ENCODE measurements at regions not wholly inside any gene's neighbourhood (a gene's known extent, or its start where the extent isn't known, plus 50 kb on each side); places are given as distances from the start of the nearest gene placed in this dataset.
"Not testable (repeated sequence)": the region's sequence is repeated elsewhere in the genome, so short reads cannot be mapped to it uniquely, and the experiment has no call there.

DNA sequence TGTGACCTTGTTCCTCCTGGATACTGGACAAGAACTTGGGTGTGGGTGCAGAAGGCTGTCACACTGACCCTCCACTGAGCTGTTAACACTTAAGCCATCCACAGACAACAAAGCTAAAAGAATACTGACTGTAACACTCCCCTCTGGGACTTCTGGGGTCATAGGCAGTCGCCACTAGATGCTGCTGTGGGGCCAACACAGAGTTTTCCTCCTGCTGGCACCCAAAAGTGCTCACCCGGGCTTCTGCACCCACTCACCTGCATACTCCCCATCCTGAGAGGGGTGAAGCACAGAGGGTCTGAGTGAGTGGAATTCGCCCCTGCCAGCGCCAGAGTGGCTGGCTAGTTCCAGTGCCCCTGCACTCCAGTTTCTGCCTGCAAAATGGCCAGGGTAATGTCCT is 422.4 kb upstream of the LMO3 start:
- no peaks in the 10 kb centered on the region for H3K27me3 ChIP-seq (ENCODE audit: control insufficient read depth, insufficient read depth, low read length, poor library complexity, severe bottlenecking)
- H3K4me3 ChIP-seq (ENCODE audit: low read length), result no peak overlapping the region
- TF ChIP-seq, protein P1, sequence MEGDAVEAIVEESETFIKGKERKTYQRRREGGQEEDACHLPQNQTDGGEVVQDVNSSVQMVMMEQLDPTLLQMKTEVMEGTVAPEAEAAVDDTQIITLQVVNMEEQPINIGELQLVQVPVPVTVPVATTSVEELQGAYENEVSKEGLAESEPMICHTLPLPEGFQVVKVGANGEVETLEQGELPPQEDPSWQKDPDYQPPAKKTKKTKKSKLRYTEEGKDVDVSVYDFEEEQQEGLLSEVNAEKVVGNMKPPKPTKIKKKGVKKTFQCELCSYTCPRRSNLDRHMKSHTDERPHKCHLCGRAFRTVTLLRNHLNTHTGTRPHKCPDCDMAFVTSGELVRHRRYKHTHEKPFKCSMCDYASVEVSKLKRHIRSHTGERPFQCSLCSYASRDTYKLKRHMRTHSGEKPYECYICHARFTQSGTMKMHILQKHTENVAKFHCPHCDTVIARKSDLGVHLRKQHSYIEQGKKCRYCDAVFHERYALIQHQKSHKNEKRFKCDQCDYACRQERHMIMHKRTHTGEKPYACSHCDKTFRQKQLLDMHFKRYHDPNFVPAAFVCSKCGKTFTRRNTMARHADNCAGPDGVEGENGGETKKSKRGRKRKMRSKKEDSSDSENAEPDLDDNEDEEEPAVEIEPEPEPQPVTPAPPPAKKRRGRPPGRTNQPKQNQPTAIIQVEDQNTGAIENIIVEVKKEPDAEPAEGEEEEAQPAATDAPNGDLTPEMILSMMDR (conservative IDR thresholded peaks at IDR 0.05), result peak; percentile 83
- Mint-ChIP-seq H3K9me3 (peaks cover 18% of the 10 kb centered on the region), H3K27me3 (ENCODE audit: insufficient read depth) (no peaks in the 10 kb centered on the region), H3K4me3 (no peak overlapping the region), H3K4me1 (peaks cover 47% of the 10 kb centered on the region), H3K27ac (no peak overlapping the region), H3K36me3 (ENCODE audit: low read depth) (peaks cover 10% of the 10 kb centered on the region)
- H3K27ac ChIP-seq (ENCODE audit: low read depth, low read length), result no peak overlapping the region
- no peaks in the 10 kb centered on the region for H3K36me3 ChIP-seq (ENCODE audit: control insufficient read depth, insufficient read depth, low read length)
- H3K4me1 ChIP-seq (ENCODE audit: control insufficient read depth, insufficient read depth, low read length), result peaks cover 5% of the 10 kb centered on the region
- no peak overlapping the region for H3K9ac ChIP-seq (ENCODE audit: extremely low read depth, low read length, poor library complexity, severe bottlenecking)
- WGBS, 2 experiments (ENCODE audit: insufficient coverage in 1 of 2, insufficient read length in 1 of 2), result 69 to 100% methylated on average over 2 to 4 of the region's 4 CpGs
- peak; percentile 77 for DNase-seq
- peaks cover 13% of the 10 kb centered on the region for H3K9me3 ChIP-seq (ENCODE audit: control insufficient read depth, low read length)

DNA sequence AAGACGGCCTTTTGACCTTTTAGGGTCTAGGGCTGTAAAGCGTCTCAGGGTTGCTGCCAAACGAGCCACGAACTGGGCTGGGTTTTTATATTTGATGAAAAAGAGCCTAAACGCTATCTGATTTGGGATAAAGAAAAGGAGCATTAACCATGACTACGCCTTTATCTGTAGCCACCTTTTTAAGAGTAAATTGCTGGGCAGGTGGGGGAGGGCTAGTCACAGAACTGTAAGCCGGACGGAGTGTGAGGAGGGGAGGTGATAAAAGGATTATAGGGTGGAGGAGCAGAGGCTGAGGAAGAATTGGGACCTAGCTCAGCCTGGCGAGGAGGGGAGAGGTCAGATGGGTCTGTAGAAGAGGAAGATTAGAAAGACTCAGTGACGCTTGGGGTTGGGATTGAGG is 419.5 kb upstream of the LMO3 start:
- H3K27ac ChIP-seq (ENCODE audit: low read depth, low read length); H3K36me3 Mint-ChIP-seq (ENCODE audit: low read depth); H3K9ac ChIP-seq (ENCODE audit: extremely low read depth, low read length, poor library complexity, severe bottlenecking); H3K4me1 ChIP-seq (ENCODE audit: control insufficient read depth, insufficient read depth, low read length); H3K9me3 ChIP-seq (ENCODE audit: control insufficient read depth, low read length); H3K27me3 Mint-ChIP-seq (ENCODE audit: insufficient read depth); H3K4me3 Mint-ChIP-seq; H3K4me3 ChIP-seq (ENCODE audit: low read length); H3K27me3 ChIP-seq (ENCODE audit: control insufficient read depth, insufficient read depth, low read length, poor library complexity, severe bottlenecking); H3K36me3 ChIP-seq (ENCODE audit: control insufficient read depth, insufficient read depth, low read length): not testable (repeated sequence)
- peak overlapping the region; percentile 90 for H3K27ac Mint-ChIP-seq
- H3K4me1 Mint-ChIP-seq, result peaks cover 60% of the 10 kb centered on the region
- DNase-seq, result peak; percentile 71
- peaks cover 18% of the 10 kb centered on the region for H3K9me3 Mint-ChIP-seq
- WGBS, 2 experiments (ENCODE audit: insufficient coverage in 1 of 2, insufficient read length in 1 of 2), result 43 to 100% methylated on average over 1 to 7 of the region's 10 CpGs

- Mint-ChIP-seq H3K4me3 (peak overlapping the region; percentile 14), H3K27ac (peak overlapping the region; percentile 78), H3K36me3 (ENCODE audit: low read depth) (peaks cover 6% of the 10 kb centered on the region), H3K9me3 (peaks cover 12% of the 10 kb centered on the region), H3K27me3 (ENCODE audit: insufficient read depth) (no peaks in the 10 kb centered on the region), H3K4me1 (peaks cover 38% of the 10 kb centered on the region)
- no peaks in the 10 kb centered on the region for H3K4me1 ChIP-seq (ENCODE audit: control insufficient read depth, insufficient read depth, low read length)
- H3K27ac ChIP-seq (ENCODE audit: low read depth, low read length), result no peak overlapping the region
- no peak overlapping the region for H3K9ac ChIP-seq (ENCODE audit: extremely low read depth, low read length, poor library complexity, severe bottlenecking)
- no peaks in the 10 kb centered on the region for H3K36me3 ChIP-seq (ENCODE audit: control insufficient read depth, insufficient read depth, low read length)
- H3K4me3 ChIP-seq (ENCODE audit: low read length), result peak overlapping the region; percentile 7
- TF ChIP-seq, protein P1 (conservative IDR thresholded peaks at IDR 0.05), result no peak
- DNase-seq, result no peak
- no peaks in the 10 kb centered on the region for H3K27me3 ChIP-seq (ENCODE audit: control insufficient read depth, insufficient read depth, low read length, poor library complexity, severe bottlenecking)
- H3K9me3 ChIP-seq (ENCODE audit: control insufficient read depth, low read length), result no peaks in the 10 kb centered on the region
These were observed 414.8 kb upstream of the LMO3 start for GRCh38 chr12:17020765-17021164.

DNA sequence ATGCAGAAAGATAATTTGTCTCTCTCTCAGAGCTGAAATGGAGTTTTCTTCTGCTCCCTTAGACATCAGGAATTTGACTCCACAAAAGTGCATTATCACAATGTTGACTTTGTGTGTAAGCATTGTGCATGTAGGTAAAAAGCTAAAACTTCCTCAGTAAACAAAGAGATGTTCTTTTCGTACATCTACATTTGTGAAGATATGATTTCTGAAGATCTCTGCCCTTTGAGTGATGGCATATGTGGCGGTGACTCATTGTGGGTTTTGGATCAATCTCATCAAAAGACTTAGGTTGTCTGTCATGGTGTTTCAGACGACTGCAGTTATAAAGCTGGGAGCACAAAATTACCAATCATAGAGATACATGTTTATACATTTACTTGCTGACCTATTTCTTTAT is 411.4 kb upstream of the LMO3 start:
- Histone ChIP-seq H3K9me3 (ENCODE audit: control insufficient read depth, low read length) (peaks cover 13% of the 10 kb centered on the region), H3K4me3 (ENCODE audit: low read length) (no peak overlapping the region), H3K27me3 (ENCODE audit: control insufficient read depth, insufficient read depth, low read length, poor library complexity, severe bottlenecking) (no peaks in the 10 kb centered on the region), H3K36me3 (ENCODE audit: control insufficient read depth, insufficient read depth, low read length) (no peaks in the 10 kb centered on the region), H3K4me1 (ENCODE audit: control insufficient read depth, insufficient read depth, low read length) (no peaks in the 10 kb centered on the region), H3K27ac (ENCODE audit: low read depth, low read length) (no peak overlapping the region), H3K9ac (ENCODE audit: extremely low read depth, low read length, poor library complexity, severe bottlenecking) (no peak overlapping the region)
- H3K4me3 Mint-ChIP-seq, result no peak overlapping the region
- peaks cover 40% of the 10 kb centered on the region for H3K4me1 Mint-ChIP-seq
- TF ChIP-seq, protein P1 (conservative IDR thresholded peaks at IDR 0.05), result no peak
- H3K36me3 Mint-ChIP-seq (ENCODE audit: low read depth), result peaks cover 12% of the 10 kb centered on the region
- no peak overlapping the region for H3K27ac Mint-ChIP-seq
- no peak for DNase-seq
- WGBS, 2 experiments (ENCODE audit: insufficient coverage in 1 of 2, insufficient read length in 1 of 2), result 93 to 100% methylated on average over 1 to 2 of the region's 3 CpGs
- no peaks in the 10 kb centered on the region for H3K27me3 Mint-ChIP-seq (ENCODE audit: insufficient read depth)
- peaks cover 25% of the 10 kb centered on the region for H3K9me3 Mint-ChIP-seq

Data from endodermal cell (in vitro differentiated cells).